Skeletal muscle satellite cell (primary cell): ENCODE measurements at regions not wholly inside any gene's neighbourhood (a gene's known extent, or its start where the extent isn't known, plus 50 kb on each side); places are given as distances from the start of the nearest gene placed in this dataset.

Source experiments
- H3K27me3 ChIP-seq: 2 replicates; pipeline ENCODE4 v1.7.0; 2013; ENCODE audit warnings: low read length; ENCODE audit not compliant: control insufficient read depth, insufficient read depth
- H3K36me3 ChIP-seq: 2 replicates; pipeline ENCODE4 v1.7.0; 2013; ENCODE audit warnings: mild to moderate bottlenecking, control low read depth, low read length; ENCODE audit not compliant: insufficient read depth
- H3K4me1 ChIP-seq: 2 replicates; pipeline ENCODE4 v1.7.0; 2013; ENCODE audit warnings: low read length; ENCODE audit not compliant: control insufficient read depth, insufficient read depth
- H3K4me2 ChIP-seq: 2 replicates; pipeline ENCODE4 v1.7.0; 2013; ENCODE audit warnings: mild to moderate bottlenecking, low read length
- H3K4me3 ChIP-seq: 2 replicates; pipeline ENCODE4 v1.7.0; 2013; ENCODE audit warnings: low read length
- H3K9ac ChIP-seq: 2 replicates; pipeline ENCODE4 v1.7.0; 2013; ENCODE audit warnings: mild to moderate bottlenecking, low read depth, low read length, moderate library complexity
- H3K9me3 ChIP-seq: replicated peaks from 2 replicates; pipeline ENCODE4 v1.7.0; 2013; ENCODE audit warnings: mild to moderate bottlenecking, control low read depth, low read length

GRCh38 chr14:48435221-48435620 is 759.8 kb upstream of the MDGA2 start:
- H3K9ac ChIP-seq, result no peak overlapping the region
- H3K36me3 ChIP-seq, result no peaks in the 10 kb centered on the region
- no peak overlapping the region for H3K4me2 ChIP-seq
- no peaks in the 10 kb centered on the region for H3K27me3 ChIP-seq
- H3K4me1 ChIP-seq, result no peaks in the 10 kb centered on the region
- H3K9me3 ChIP-seq, result no peaks in the 10 kb centered on the region
- no peak overlapping the region for H3K4me3 ChIP-seq

DNA sequence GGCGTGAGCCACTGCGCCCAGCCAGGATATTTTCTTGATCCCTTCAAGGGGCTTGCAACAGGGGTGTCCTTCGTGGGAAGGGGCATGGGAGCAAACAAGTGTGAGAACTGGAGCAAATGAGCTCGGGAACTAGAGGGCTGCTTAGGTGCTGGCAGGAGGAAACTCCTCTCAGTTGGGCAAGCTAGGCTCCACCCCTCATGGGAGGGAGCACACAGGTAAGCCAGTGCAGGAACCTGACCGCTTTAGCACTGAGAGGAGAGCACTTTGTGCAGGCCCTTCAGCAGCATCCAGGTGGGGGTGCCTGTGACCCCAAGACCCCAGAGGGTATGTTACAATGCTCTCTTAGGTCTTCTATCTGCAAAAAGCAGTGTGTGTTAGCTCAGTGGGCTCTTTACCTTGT is 755.4 kb upstream of the MDGA2 start:
- Histone ChIP-seq H3K36me3 (no peaks in the 10 kb centered on the region), H3K9me3 (no peaks in the 10 kb centered on the region), H3K4me2 (no peak overlapping the region), H3K4me1 (no peaks in the 10 kb centered on the region), H3K27me3 (no peaks in the 10 kb centered on the region), H3K9ac (no peak overlapping the region), H3K4me3 (no peak overlapping the region)

- no peak overlapping the region for H3K4me2 ChIP-seq
These were observed 754.1 kb upstream of the MDGA2 start for GRCh38 chr14:48429512-48429911.

GRCh38 chr14:48417715-48418500 is 742.5 kb upstream of the MDGA2 start:
- Histone ChIP-seq H3K4me2 (no peak overlapping the region), H3K9me3 (no peaks in the 10 kb centered on the region), H3K4me3 (no peak overlapping the region), H3K27me3 (no peaks in the 10 kb centered on the region), H3K36me3 (no peaks in the 10 kb centered on the region), H3K4me1 (no peaks in the 10 kb centered on the region), H3K9ac (no peak overlapping the region)

More at GRCh38 chr14:48429512-48429911, 754.1 kb upstream of the MDGA2 start:
- Histone ChIP-seq H3K9ac (no peak overlapping the region), H3K27me3 (no peaks in the 10 kb centered on the region), H3K36me3 (no peaks in the 10 kb centered on the region), H3K9me3 (no peaks in the 10 kb centered on the region), H3K4me1 (no peaks in the 10 kb centered on the region), H3K4me3 (no peak overlapping the region)

DNA sequence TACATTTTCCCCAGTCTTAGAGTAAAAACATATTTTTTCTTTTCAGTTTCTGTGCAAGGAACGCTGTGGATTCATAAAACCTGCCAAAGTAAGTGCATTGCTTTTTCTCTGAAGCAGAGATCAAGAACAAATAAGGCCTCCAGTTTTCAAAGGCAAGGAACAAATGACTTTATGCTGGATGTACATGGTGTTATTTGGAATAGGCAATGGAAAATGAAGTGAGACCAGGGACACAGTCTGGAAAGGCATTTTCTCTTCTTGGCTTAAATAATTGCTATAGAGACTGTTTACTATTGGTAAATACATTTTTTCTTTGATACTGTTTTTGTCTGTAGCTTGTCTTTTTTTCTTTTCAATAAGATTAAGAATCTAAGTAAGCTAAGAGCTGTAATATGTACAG is 725.9 kb upstream of the MDGA2 start:
- no peak overlapping the region for H3K9ac ChIP-seq
- H3K4me3 ChIP-seq, result no peak overlapping the region
- H3K9me3 ChIP-seq, result no peaks in the 10 kb centered on the region
- H3K27me3 ChIP-seq, result no peaks in the 10 kb centered on the region
- H3K4me2 ChIP-seq, result no peak overlapping the region
- no peaks in the 10 kb centered on the region for H3K4me1 ChIP-seq
- no peaks in the 10 kb centered on the region for H3K36me3 ChIP-seq

GRCh38 chr14:48398675-48399282 is 723.4 kb upstream of the MDGA2 start:
- Histone ChIP-seq H3K36me3 (no peaks in the 10 kb centered on the region), H3K4me2 (no peak overlapping the region), H3K4me1 (no peaks in the 10 kb centered on the region), H3K4me3 (no peak overlapping the region), H3K27me3 (no peaks in the 10 kb centered on the region), H3K9me3 (no peaks in the 10 kb centered on the region), H3K9ac (no peak overlapping the region)

GRCh38 chr14:48391661-48392060 is 716.3 kb upstream of the MDGA2 start:
- no peak overlapping the region for H3K4me2 ChIP-seq
- no peaks in the 10 kb centered on the region for H3K9me3 ChIP-seq
- no peak overlapping the region for H3K9ac ChIP-seq
- H3K4me3 ChIP-seq, result no peak overlapping the region
- H3K4me1 ChIP-seq, result no peaks in the 10 kb centered on the region
- H3K36me3 ChIP-seq, result no peaks in the 10 kb centered on the region
- H3K27me3 ChIP-seq, result no peaks in the 10 kb centered on the region

DNA sequence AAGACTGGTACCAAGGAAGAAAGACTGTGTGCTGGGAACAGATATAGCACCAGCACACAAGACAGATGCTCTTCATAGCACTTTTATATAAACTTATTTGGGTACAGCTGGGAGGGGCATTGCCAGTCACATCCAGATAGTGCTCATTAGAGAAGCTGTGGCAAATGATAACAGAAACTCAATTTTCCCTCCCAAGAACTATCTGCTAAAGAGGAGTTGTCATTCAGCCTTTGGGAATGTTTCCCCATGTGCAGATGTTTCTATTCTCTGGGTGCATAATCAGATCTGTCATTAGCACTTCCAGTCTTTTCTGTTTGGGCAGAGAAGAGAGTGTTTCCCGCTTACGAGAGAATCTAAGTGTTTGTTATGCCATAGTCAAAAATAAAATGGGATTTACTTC is 714.9 kb upstream of the MDGA2 start:
- no peaks in the 10 kb centered on the region for H3K27me3 ChIP-seq
- H3K9ac ChIP-seq, result no peak overlapping the region
- H3K4me1 ChIP-seq, result no peaks in the 10 kb centered on the region
- H3K4me3 ChIP-seq, result no peak overlapping the region
- no peaks in the 10 kb centered on the region for H3K36me3 ChIP-seq
- H3K4me2 ChIP-seq, result no peak overlapping the region
- peaks cover 6% of the 10 kb centered on the region for H3K9me3 ChIP-seq

- Histone ChIP-seq H3K9me3 (peaks cover 6% of the 10 kb centered on the region), H3K4me1 (no peaks in the 10 kb centered on the region)
These were observed 709.4 kb upstream of the MDGA2 start for GRCh38 chr14:48384821-48385220.

DNA sequence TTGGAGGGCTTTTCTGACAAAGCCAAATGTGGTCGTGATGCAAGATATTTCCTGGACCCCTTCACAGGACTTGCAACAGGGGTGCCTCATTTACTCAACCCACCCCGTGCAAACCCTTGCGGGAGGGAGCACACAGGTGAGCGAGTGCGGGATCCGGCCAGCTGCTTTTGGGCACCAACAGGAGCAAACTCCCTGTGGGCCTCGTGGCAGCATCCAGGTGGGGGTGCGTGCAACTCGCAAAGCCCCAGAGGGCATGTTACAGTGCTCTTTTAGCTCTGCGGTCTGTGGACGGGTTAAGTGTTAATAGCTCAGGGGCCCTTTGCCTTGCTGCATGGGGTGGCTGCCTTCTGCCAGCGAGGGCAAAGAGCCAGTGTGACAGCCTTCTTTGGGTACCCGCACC is 707.6 kb upstream of the MDGA2 start:
- Histone ChIP-seq H3K36me3 (no peaks in the 10 kb centered on the region), H3K4me1 (no peaks in the 10 kb centered on the region), H3K4me3 (no peak overlapping the region), H3K27me3 (no peaks in the 10 kb centered on the region), H3K9me3 (peaks cover 6% of the 10 kb centered on the region), H3K9ac (no peak overlapping the region), H3K4me2 (no peak overlapping the region)

More at GRCh38 chr14:48384821-48385220, 709.4 kb upstream of the MDGA2 start:
- no peak overlapping the region for H3K4me2 ChIP-seq
- H3K36me3 ChIP-seq, result no peaks in the 10 kb centered on the region
- H3K27me3 ChIP-seq, result no peaks in the 10 kb centered on the region
- no peak overlapping the region for H3K9ac ChIP-seq
- H3K4me3 ChIP-seq, result no peak overlapping the region

GRCh38 chr14:48378541-48378940 is 703.1 kb upstream of the MDGA2 start:
- Histone ChIP-seq H3K36me3 (no peaks in the 10 kb centered on the region), H3K27me3 (no peaks in the 10 kb centered on the region), H3K9ac (no peak overlapping the region), H3K4me2 (no peak overlapping the region), H3K4me3 (no peak overlapping the region), H3K9me3 (peaks cover 4% of the 10 kb centered on the region), H3K4me1 (no peaks in the 10 kb centered on the region)

- Histone ChIP-seq H3K4me1 (no peaks in the 10 kb centered on the region), H3K9ac (no peak overlapping the region), H3K4me2 (no peak overlapping the region), H3K4me3 (no peak overlapping the region), H3K27me3 (no peaks in the 10 kb centered on the region), H3K36me3 (no peaks in the 10 kb centered on the region), H3K9me3 (peaks cover 4% of the 10 kb centered on the region)
These were observed 698.6 kb upstream of the MDGA2 start for GRCh38 chr14:48373981-48374380.
